GM12878 (cell line): ENCODE measurements at regions not wholly inside any gene's neighbourhood (a gene's known extent, or its start where the extent isn't known, plus 50 kb on each side); places are given as distances from the start of the nearest gene placed in this dataset.

Source experiments
- ATAC-seq: fragments of 200-7000 bp; cut with Tn5 transposase; 3 replicates; pipeline ENCODE4 v1.9.1; 2020; ENCODE audit warnings: mild to moderate bottlenecking, moderate library complexity
- BruUV-seq: library from RNA; stranded (reverse); fragments of 400-500 nt; replicated peaks from 2 replicates; lab custom pipeline; 2021; lab: Mats Ljungman, UMichigan
- CTCF ChIA-PET: fragments of 300-600 bp; sonication (Branson Sonifier 250); formaldehyde crosslinking; extraction: SDS; loops from one replicate; lab custom pipeline; 2021; ENCODE audit warnings: inconsistent platforms; lab: Yijun Ruan, JAX
- POLR2A ChIA-PET: fragments of 350-600 bp; formaldehyde crosslinking; extraction: SDS; loops from one replicate; lab custom pipeline; 2021; ENCODE audit warnings: inconsistent platforms; lab: Charles Lee
- RAD21 ChIA-PET: fragments of 300-600 bp; sonication (Branson Sonifier 250); formaldehyde crosslinking; loops from one replicate; lab custom pipeline; 2023; ENCODE audit warnings: antibody characterized with exemption; ENCODE audit not compliant: unreplicated experiment; lab: Charles Lee
- SMC1A ChIA-PET: fragments of 300-600 bp; sonication (Branson Sonifier 250); formaldehyde crosslinking; loops from one replicate; lab custom pipeline; 2023; ENCODE audit not compliant: unreplicated experiment, uncharacterized antibody; lab: Charles Lee
- DNase-seq: peaks from one replicate; pipeline ENCODE4 v3.0.0-alpha.2; 2011; ENCODE audit warnings: low read depth, low spot score
- FAIRE-seq: peaks from 3 replicates; lab custom pipeline; 2011; peaks lifted over from hg19 to GRCh38; lab: Jason Lieb, UNC
- H2AFZ ChIP-seq: 2 replicates; pipeline ENCODE4 v1.6.0; 2011; ENCODE audit warnings: low read depth, low read length, control low read depth; ENCODE audit not compliant: control insufficient read depth
- H3K27ac ChIP-seq: 2 replicates; pipeline ENCODE4 v1.5.1; 2011; ENCODE audit warnings: control low read depth; ENCODE audit not compliant: control insufficient read depth, insufficient read depth
- H3K27me3 ChIP-seq, 2 experiments: replicated peaks in 1 of 2; 2 replicates each; pipeline versions ENCODE4 v1.6.0 to v1.6.1; 2011; ENCODE audit warnings: low read length in 1 of 2; ENCODE audit not compliant: control insufficient read depth in 2 of 2, insufficient read depth in 2 of 2
- H3K36me3 ChIP-seq, 2 experiments: 2 replicates each; pipeline ENCODE4 v1.5.1; 2011; ENCODE audit warnings: low read length in 1 of 2; ENCODE audit not compliant: control insufficient read depth in 2 of 2, insufficient read depth in 2 of 2
- H3K4me1 ChIP-seq: 2 replicates; pipeline ENCODE4 v1.6.1; 2011; ENCODE audit warnings: mild to moderate bottlenecking, low read length, moderate library complexity, mixed read lengths; ENCODE audit not compliant: control insufficient read depth, insufficient read depth
- H3K4me2 ChIP-seq: 2 replicates; pipeline ENCODE4 v1.6.0; 2011; ENCODE audit warnings: control low read depth; ENCODE audit not compliant: control insufficient read depth, insufficient read depth
- H3K4me3 ChIP-seq: fragments of 200-600 bp; sonication (generic); 2 replicates; pipeline ENCODE4 v1.5.1; 2016
- H3K79me2 ChIP-seq: 2 replicates; pipeline ENCODE4 v1.6.0; 2011; ENCODE audit warnings: low read length; ENCODE audit not compliant: control insufficient read depth, insufficient read depth
- H3K9ac ChIP-seq: 2 replicates; pipeline ENCODE4 v1.8.0; 2011; ENCODE audit warnings: low read length, control low read depth, mixed read lengths; ENCODE audit not compliant: control insufficient read depth, insufficient read depth
- H3K9me3 ChIP-seq: replicated peaks from 3 replicates; pipeline ENCODE4 v1.5.1; 2011; ENCODE audit warnings: mild to moderate bottlenecking, low read length; ENCODE audit not compliant: control insufficient read depth, insufficient read depth
- H4K20me1 ChIP-seq: 2 replicates; pipeline ENCODE4 v1.6.0; 2011; ENCODE audit not compliant: control insufficient read depth, insufficient read depth
- ATF7 ChIP-seq: fragments of 450-650 bp; IDR thresholded peaks from 2 replicates; pipeline ENCODE4 v1.6.1; 2016; ENCODE audit warnings: low read depth, mild to moderate bottlenecking
- BCL11A ChIP-seq: IDR thresholded peaks from 2 replicates; pipeline ENCODE4 v1.6.1; 2011; ENCODE audit warnings: low read depth, low read length
- EP300 ChIP-seq, 2 experiments: fragments of 150-350 bp in 1 of 2; IDR thresholded peaks; 2 replicates each; pipeline ENCODE4 v1.6.1; 2011 to 2012; ENCODE audit warnings: low read depth in 2 of 2, low read length in 2 of 2, borderline replicate concordance in 1 of 2, improper control_type of control experiment in 1 of 2, inconsistent platforms in 1 of 2; ENCODE audit not compliant: control insufficient read depth in 1 of 2
- EZH2 ChIP-seq: IDR thresholded peaks from 2 replicates; pipeline ENCODE4 v1.6.1; 2012; ENCODE audit warnings: low read depth, mild to moderate bottlenecking, control low read depth, inconsistent platforms, low read length, borderline replicate concordance; ENCODE audit not compliant: control insufficient read depth
- FOXK2 ChIP-seq: fragments of 450-650 bp; IDR thresholded peaks from 2 replicates; pipeline ENCODE4 v1.6.1; 2017; ENCODE audit warnings: mild to moderate bottlenecking, moderate library complexity
- GATAD2B ChIP-seq: fragments of 450-650 bp; conservative IDR thresholded peaks from 2 replicates; pipeline ENCODE4 v1.6.1; 2017; ENCODE audit warnings: low read depth, mild to moderate bottlenecking, moderate library complexity
- NBN ChIP-seq: fragments of 450-650 bp; IDR thresholded peaks from 2 replicates; pipeline ENCODE4 v1.6.1; 2016
- NFYA ChIP-seq: IDR thresholded peaks from 2 replicates; pipeline ENCODE4 v1.6.1; 2011; ENCODE audit warnings: low read depth, mild to moderate bottlenecking, low read length, improper control_type of control experiment, borderline replicate concordance
- PML ChIP-seq: IDR thresholded peaks from 2 replicates; pipeline ENCODE4 v1.6.1; 2012; ENCODE audit warnings: low read length, inconsistent platforms
- POLR2AphosphoS2 ChIP-seq: IDR thresholded peaks from 2 replicates; pipeline ENCODE4 v1.6.1; 2011; ENCODE audit warnings: low read depth, mild to moderate bottlenecking, low read length, improper control_type of control experiment, moderate library complexity
- RELA ChIP-seq: fragments of 450-650 bp; IDR thresholded peaks from 2 replicates; pipeline ENCODE4 v1.8.0; 2014; ENCODE audit warnings: borderline replicate concordance; ENCODE audit not compliant: partially characterized antibody
- SREBF1 ChIP-seq: IDR thresholded peaks from 2 replicates; pipeline ENCODE4 v1.6.1; 2012; ENCODE audit warnings: mild to moderate bottlenecking, low read length
- SRF ChIP-seq, 2 experiments: IDR thresholded peaks; 2 replicates each; pipeline ENCODE4 v1.6.1; 2011; ENCODE audit warnings: low read depth in 2 of 2, low read length in 2 of 2, mild to moderate bottlenecking in 1 of 2, moderate library complexity in 1 of 2
- ZBED1 ChIP-seq: IDR thresholded peaks from 2 replicates; pipeline ENCODE4 v1.6.1; 2016; ENCODE audit warnings: borderline replicate concordance
- ZZZ3 ChIP-seq: IDR thresholded peaks from 2 replicates; pipeline ENCODE4 v1.6.1; 2011; ENCODE audit warnings: low read depth; ENCODE audit not compliant: control insufficient read depth, insufficient read length
- WGBS: methylation state at CpG from one replicate; pipeline ENCODE4 v1.1.6; 2016; ENCODE audit warnings: low lambda C conversion rate; ENCODE audit not compliant: insufficient replicate concordance, insufficient coverage; ENCODE audit errors: missing lambda C conversion rate; 5-methylcytosine and 5-hydroxymethylcytosine counted together
- in situ Hi-C: fragments of 300-500 bp; cut with MboI; formaldehyde crosslinking; loops from 9 replicates; pipeline ENCODE4 v1.14.3; 2018; ENCODE audit warnings: mixed read lengths
- intact Hi-C: fragments of 100-400 bp; cut with micrococcal nuclease; formaldehyde crosslinking; loops from one replicate; pipeline ENCODE4 v1.14.2; 2022; ENCODE audit not compliant: unreplicated experiment
- TF ChIP-seq, protein P1 (sequence below): fragments of 450-650 bp; IDR thresholded peaks from 2 replicates; pipeline ENCODE4 v1.6.1; 2017; ENCODE audit warnings: mild to moderate bottlenecking
- TF ChIP-seq, protein P2 (sequence below): fragments of 450-650 bp; formaldehyde crosslinking; IDR thresholded peaks from 2 replicates; pipeline ENCODE4 v1.5.0; 2022; ENCODE audit warnings: mild to moderate bottlenecking, missing genetic modification characterization

GRCh38 chr6:47934023-47934422 is 152.2 kb downstream of the OPN5 start:
- H3K79me2 ChIP-seq: no peaks in the 10 kb centered on the region
- intact Hi-C loops (no loop called here), in situ Hi-C loops (no loop called here)
- no peak overlapping the region for H3K27ac ChIP-seq
- no TSS peak for BruUV-seq
- H3K4me1 ChIP-seq: no peaks in the 10 kb centered on the region
- no peaks in the 10 kb centered on the region for H3K36me3 ChIP-seq
- no peaks in the 10 kb centered on the region for H3K9me3 ChIP-seq
- CTCF ChIA-PET: interaction anchor here (1.2 kb wide), 1 partner anchor 13 kb away, joined by 3 read pairs; no protein-coding TSS in a partner anchor
- no peak overlapping the region for H2AFZ ChIP-seq
- SMC1A ChIA-PET: no interaction called here
- DNase-seq: no peak
- POLR2A ChIA-PET: no interaction called here
- no peak for ATAC-seq
- no peaks in the 10 kb centered on the region for H4K20me1 ChIP-seq
- TF ChIP-seq PML (no peak), BCL11A (no peak), ZBED1 (no peak), ZZZ3 (no peak), NBN (no peak), EP300 (IDR thresholded peaks at IDR 0.05; ENCODE audit: borderline replicate concordance in 1 of 2, control insufficient read depth in 1 of 2, low read depth in 2 of 2, low read length in 2 of 2) (no peak), POLR2AphosphoS2 (no peak), EZH2 (no peak), RELA (no peak), ATF7 (no peak), NFYA (no peak), SREBF1 (no peak), SRF (IDR thresholded peaks at IDR 0.05; ENCODE audit: low read depth in 2 of 2, low read length in 2 of 2) (no peak), FOXK2 (no peak), GATAD2B (no peak)
- TF ChIP-seq, protein P1, sequence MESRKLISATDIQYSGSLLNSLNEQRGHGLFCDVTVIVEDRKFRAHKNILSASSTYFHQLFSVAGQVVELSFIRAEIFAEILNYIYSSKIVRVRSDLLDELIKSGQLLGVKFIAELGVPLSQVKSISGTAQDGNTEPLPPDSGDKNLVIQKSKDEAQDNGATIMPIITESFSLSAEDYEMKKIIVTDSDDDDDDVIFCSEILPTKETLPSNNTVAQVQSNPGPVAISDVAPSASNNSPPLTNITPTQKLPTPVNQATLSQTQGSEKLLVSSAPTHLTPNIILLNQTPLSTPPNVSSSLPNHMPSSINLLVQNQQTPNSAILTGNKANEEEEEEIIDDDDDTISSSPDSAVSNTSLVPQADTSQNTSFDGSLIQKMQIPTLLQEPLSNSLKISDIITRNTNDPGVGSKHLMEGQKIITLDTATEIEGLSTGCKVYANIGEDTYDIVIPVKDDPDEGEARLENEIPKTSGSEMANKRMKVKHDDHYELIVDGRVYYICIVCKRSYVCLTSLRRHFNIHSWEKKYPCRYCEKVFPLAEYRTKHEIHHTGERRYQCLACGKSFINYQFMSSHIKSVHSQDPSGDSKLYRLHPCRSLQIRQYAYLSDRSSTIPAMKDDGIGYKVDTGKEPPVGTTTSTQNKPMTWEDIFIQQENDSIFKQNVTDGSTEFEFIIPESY: no peak
- TF ChIP-seq, protein P2, sequence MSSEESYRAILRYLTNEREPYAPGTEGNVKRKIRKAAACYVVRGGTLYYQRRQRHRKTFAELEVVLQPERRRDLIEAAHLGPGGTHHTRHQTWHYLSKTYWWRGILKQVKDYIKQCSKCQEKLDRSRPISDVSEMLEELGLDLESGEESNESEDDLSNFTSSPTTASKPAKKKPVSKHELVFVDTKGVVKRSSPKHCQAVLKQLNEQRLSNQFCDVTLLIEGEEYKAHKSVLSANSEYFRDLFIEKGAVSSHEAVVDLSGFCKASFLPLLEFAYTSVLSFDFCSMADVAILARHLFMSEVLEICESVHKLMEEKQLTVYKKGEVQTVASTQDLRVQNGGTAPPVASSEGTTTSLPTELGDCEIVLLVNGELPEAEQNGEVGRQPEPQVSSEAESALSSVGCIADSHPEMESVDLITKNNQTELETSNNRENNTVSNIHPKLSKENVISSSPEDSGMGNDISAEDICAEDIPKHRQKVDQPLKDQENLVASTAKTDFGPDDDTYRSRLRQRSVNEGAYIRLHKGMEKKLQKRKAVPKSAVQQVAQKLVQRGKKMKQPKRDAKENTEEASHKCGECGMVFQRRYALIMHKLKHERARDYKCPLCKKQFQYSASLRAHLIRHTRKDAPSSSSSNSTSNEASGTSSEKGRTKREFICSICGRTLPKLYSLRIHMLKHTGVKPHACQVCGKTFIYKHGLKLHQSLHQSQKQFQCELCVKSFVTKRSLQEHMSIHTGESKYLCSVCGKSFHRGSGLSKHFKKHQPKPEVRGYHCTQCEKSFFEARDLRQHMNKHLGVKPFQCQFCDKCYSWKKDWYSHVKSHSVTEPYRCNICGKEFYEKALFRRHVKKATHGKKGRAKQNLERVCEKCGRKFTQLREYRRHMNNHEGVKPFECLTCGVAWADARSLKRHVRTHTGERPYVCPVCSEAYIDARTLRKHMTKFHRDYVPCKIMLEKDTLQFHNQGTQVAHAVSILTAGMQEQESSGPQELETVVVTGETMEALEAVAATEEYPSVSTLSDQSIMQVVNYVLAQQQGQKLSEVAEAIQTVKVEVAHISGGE (CRISPR knock-in tag): no peak
- H3K4me2 ChIP-seq: no peak overlapping the region
- RAD21 ChIA-PET: no interaction called here
- H3K27me3 ChIP-seq: no peaks in the 10 kb centered on the region
- H3K9ac ChIP-seq: no peak overlapping the region
- FAIRE-seq: no peak
- 0% methylated on average over 6 of the region's 6 CpGs for WGBS
- H3K4me3 ChIP-seq: no peak overlapping the region
